ENCODE measurements at regions not wholly inside any gene's neighbourhood (a gene's known extent, or its start where the extent isn't known, plus 50 kb on each side); places are given as distances from the start of the nearest gene placed in this dataset.

DNA sequence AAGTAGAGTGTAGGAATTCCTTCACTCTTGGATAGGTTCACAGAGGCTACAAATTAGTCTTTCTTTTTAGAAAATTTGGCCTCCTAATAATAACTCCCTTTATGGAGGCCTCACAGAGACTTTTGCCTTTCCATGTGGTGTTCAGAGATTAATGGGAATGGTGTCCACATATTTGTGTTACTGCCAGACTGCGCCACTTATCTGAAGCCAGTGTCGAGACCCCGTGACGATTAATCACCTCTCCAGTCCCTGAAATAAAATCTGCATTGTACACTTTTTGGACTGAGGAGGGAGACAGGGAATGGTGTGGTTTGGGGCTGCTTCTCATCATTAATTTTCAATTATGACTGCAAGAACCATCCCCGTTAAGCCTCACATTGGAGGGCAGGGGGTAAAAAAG is 980.5 kb downstream of the FLRT2 start:
- TF ChIP-seq CTCF (IDR thresholded peaks at IDR 0.05) (no peak), POLR2A (IDR thresholded peaks at IDR 0.05) (no peak)

Measured in adrenal gland (tissue), 5 donors.